Activated T-cell treated with anti-CD3 and anti-CD28 coated beads, Interleukin-2, amount 50 U/mL, for 1 hour (primary cell): ENCODE measurements at regions not wholly inside any gene's neighbourhood (a gene's known extent, or its start where the extent isn't known, plus 50 kb on each side); places are given as distances from the start of the nearest gene placed in this dataset.
"Not testable (repeated sequence)": the region's sequence is repeated elsewhere in the genome, so short reads cannot be mapped to it uniquely, and the experiment has no call there.

Source experiments
- DNase-seq: peaks from one replicate; pipeline ENCODE4 v3.0.0-alpha.2; 2020

- not testable (repeated sequence) for DNase-seq
These were observed 76.9 kb upstream of the POTEG start for GRCh38 chr14:19511055-19511454.

- DNase-seq: not testable (repeated sequence)
These were observed 55.3 kb upstream of the POTEG start for GRCh38 chr14:19489475-19489874.

- DNase-seq: peak; percentile 17
These were observed 54.3 kb upstream of the POTEG start for GRCh38 chr14:19488457-19488856.

GRCh38 chr14:19487690-19488089 is 53.5 kb upstream of the POTEG start:
- not testable (repeated sequence) for DNase-seq

GRCh38 chr14:19487265-19487664 is 53.1 kb upstream of the POTEG start:
- not testable (repeated sequence) for DNase-seq

- DNase-seq: not testable (repeated sequence)
These were observed 51.2 kb upstream of the POTEG start for GRCh38 chr14:19485346-19485745.
